ENCODE measurements at regions not wholly inside any gene's neighbourhood (a gene's known extent, or its start where the extent isn't known, plus 50 kb on each side); places are given as distances from the start of the nearest gene placed in this dataset.

DNA sequence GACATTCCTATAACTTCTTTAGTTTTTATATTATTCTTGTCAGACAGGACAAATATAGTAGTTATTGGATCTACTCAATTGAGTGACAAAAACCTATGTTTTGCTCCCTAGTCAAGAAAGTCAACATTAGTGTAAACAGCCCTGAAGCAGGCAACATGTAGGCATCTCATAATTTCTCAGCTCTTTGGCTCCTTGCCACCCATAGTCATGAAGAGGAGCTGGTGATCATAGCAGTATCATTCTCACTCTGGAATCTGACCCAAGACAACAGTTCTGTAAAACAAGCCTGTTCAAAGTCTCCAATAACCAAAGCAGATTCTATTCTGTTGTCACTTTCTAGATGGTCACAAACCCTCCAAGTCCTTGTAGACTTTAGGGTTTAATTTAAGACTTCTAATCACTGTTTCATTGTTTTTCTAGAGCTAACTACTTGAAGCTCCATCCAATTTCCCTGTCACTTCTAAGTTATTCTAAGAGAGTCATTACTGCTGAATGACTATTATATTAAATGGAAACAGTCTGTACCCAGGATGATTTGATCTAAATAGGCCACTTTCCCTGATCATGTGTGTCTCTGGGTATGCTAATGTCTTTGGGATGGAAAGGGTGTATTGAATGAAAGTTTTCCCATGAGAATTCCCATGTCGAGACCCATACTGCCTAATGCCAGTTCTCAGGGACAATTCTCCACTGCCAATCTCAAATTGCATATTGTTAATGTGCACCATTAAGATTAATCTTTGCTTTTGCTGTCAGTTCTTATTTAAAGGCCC is 533.3 kb downstream of the ACTL7B start:
- H3K27me3 ChIP-seq: no peaks in the 10 kb centered on the region
- no peak for DNase-seq (ENCODE audit: low read depth in 1 of 2, low spot score in 1 of 2)
- no peaks in the 10 kb centered on the region for H3K4me1 ChIP-seq (ENCODE audit: low read depth)
- no peak for TF ChIP-seq CTCF (IDR thresholded peaks at IDR 0.05; ENCODE audit: low read depth, low read length)
- no peaks in the 10 kb centered on the region for H3K9me3 ChIP-seq (ENCODE audit: low read depth)
- no peak overlapping the region for H3K27ac ChIP-seq
- H3K36me3 ChIP-seq: no peaks in the 10 kb centered on the region
- H3K4me3 ChIP-seq: no peak overlapping the region

DNA sequence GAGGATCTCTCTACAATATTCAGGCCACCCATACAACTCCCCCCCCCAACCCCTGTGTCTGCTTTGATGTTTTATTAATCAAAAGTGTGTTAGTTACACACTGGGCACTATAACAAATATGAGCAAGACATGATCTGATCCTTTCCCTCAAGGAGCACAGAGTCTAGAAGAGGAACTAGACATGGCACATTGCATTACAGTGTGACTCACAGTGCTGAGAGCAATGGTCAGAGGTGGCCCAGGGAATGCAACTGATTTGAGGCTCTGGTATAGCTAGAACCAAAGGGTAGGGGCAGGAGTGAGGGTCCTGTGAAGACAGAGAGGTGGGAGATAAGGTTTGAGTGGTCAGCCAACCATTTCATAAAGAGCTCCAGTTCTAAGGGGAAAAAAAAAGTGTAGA is 539.2 kb downstream of the ACTL7B start:
- H3K9me3 ChIP-seq (ENCODE audit: low read depth): no peaks in the 10 kb centered on the region
- H3K27ac ChIP-seq: no peak overlapping the region
- TF ChIP-seq CTCF (IDR thresholded peaks at IDR 0.05; ENCODE audit: low read depth, low read length): no peak
- H3K4me3 ChIP-seq: no peak overlapping the region
- no peaks in the 10 kb centered on the region for H3K4me1 ChIP-seq (ENCODE audit: low read depth)
- H3K36me3 ChIP-seq: no peaks in the 10 kb centered on the region
- no peak for DNase-seq (ENCODE audit: low read depth in 1 of 2, low spot score in 1 of 2)
- no peaks in the 10 kb centered on the region for H3K27me3 ChIP-seq

- no peaks in the 10 kb centered on the region for H3K36me3 ChIP-seq
- H3K4me3 ChIP-seq: no peak overlapping the region
- no peaks in the 10 kb centered on the region for H3K27me3 ChIP-seq
- no peaks in the 10 kb centered on the region for H3K9me3 ChIP-seq (ENCODE audit: low read depth)
- no peak overlapping the region for H3K27ac ChIP-seq
- DNase-seq (ENCODE audit: low read depth in 1 of 2, low spot score in 1 of 2): no peak
- no peak for TF ChIP-seq CTCF (IDR thresholded peaks at IDR 0.05; ENCODE audit: low read depth, low read length)
- H3K4me1 ChIP-seq (ENCODE audit: low read depth): no peaks in the 10 kb centered on the region
These were observed 539.7 kb downstream of the ACTL7B start for GRCh38 chr9:108316066-108316465.

GRCh38 chr9:108311745-108312144 is 544.0 kb downstream of the ACTL7B start:
- DNase-seq (ENCODE audit: low read depth in 1 of 2, low spot score in 1 of 2): no peak
- Histone ChIP-seq H3K4me1 (ENCODE audit: low read depth) (no peaks in the 10 kb centered on the region), H3K27ac (no peak overlapping the region), H3K4me3 (no peak overlapping the region), H3K36me3 (no peaks in the 10 kb centered on the region), H3K27me3 (no peaks in the 10 kb centered on the region), H3K9me3 (ENCODE audit: low read depth) (no peaks in the 10 kb centered on the region)
- no peak for TF ChIP-seq CTCF (IDR thresholded peaks at IDR 0.05; ENCODE audit: low read depth, low read length)

- Histone ChIP-seq H3K4me1 (ENCODE audit: low read depth) (no peaks in the 10 kb centered on the region), H3K9me3 (ENCODE audit: low read depth) (no peaks in the 10 kb centered on the region), H3K27ac (no peak overlapping the region), H3K27me3 (no peaks in the 10 kb centered on the region), H3K4me3 (no peak overlapping the region), H3K36me3 (no peaks in the 10 kb centered on the region)
- TF ChIP-seq CTCF (IDR thresholded peaks at IDR 0.05; ENCODE audit: low read depth, low read length): no peak
- DNase-seq (ENCODE audit: low read depth in 1 of 2, low spot score in 1 of 2): no peak
These were observed 545.6 kb downstream of the ACTL7B start for GRCh38 chr9:108310202-108310601.
